Activated T-helper 1 cell treated with Interleukin-2 at 50 U/mL for 16 hours (primary cell): ENCODE measurements at regions not wholly inside any gene's neighbourhood (a gene's known extent, or its start where the extent isn't known, plus 50 kb on each side); places are given as distances from the start of the nearest gene placed in this dataset.

Experiments used
- DNase-seq: peaks from one replicate; pipeline ENCODE4 v3.0.0-alpha.2; 2020; ENCODE audit warnings: low read depth

DNA sequence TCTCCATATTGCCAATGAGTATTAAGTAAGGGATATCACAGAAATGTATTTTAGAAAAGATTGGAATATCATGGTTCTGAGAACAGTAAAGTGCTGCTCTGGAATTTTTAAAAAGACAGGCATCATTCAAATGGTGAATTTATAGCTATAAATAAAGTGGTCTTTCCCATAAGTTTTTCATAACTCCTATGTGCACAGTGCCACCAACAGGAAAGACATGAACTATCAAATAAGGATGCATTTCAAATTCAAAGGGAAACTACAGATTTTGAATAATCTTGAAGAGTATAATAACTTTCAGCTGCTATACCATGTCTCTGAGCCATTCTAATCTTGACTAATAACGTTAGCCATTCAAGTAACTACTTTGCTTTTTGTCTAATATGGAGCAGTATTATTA, 456.8 kb upstream of the GJE1 start:
- DNase-seq = no peak

DNA sequence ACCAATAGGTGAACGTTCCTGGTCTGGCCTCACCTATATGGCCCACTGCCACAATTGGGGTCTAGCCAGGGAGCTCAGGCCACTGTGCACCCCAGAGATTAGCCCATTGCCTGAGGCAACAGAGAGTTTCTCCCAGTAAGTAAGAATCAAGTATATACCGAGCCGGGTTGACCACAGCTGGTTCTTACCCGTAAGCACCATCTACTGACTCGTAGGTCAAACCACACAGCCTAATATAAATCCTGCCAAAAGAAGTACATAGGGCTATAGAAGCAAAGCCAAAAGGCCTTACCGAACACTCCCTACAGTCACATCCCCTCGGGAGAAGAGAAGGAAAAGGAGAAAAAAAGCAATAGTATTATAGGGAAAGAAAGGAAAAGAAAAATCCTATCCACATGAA, 463.6 kb upstream of the GJE1 start:
- DNase-seq = no peak

DNA sequence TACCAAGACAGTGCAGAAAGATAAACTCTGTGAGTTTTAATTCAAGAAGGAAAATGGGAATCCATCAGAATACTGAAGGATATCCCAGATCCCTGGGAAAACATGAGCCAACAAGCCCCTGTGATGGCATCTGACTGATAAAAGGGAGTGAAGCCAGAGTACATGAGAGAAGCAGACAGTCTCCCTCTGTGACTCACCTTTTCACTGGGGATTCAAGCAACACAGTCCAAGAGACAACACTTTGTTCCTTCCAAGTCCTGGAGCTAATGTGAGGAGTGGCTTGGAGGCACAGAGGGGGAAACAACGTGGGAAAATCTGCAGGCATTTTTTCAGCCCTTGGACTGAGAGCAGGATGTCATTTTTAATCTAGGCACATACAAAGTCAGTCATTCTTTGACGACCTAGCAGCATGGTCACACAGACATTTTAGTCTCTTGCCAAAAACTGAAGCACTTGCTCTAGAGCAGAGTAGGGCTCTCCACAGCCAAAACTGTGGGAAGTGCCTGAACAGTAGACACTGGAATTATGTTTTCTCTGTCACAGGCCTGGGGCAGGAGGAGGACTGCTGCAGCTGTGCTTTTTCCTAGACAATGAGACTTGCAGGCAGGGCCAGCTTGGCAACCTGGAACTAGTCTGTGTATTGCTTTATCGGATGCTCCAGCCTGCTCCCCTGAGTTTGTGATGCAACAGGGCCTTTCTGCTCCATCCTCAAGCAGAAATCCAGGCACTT, 465.0 kb upstream of the GJE1 start:
- no peak for DNase-seq

DNA sequence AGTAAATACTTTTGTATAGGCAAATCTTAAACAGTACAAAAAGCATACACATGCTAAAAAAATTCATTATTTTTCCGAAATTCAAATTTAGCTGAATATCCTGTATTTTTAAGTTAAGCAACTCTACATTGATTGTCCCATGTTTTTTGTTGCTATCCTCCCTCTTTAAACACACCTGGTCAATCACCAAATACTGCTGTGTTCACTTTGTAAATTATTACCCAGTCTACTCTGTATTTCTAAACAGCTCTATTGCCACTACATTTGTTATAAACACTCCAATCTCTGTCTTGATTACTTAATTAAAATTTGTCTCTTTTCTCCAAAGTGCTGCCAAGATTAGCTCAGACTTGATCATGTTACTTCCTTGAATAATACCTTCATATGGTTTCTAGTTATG, 466.5 kb upstream of the GJE1 start:
- no peak for DNase-seq

DNA sequence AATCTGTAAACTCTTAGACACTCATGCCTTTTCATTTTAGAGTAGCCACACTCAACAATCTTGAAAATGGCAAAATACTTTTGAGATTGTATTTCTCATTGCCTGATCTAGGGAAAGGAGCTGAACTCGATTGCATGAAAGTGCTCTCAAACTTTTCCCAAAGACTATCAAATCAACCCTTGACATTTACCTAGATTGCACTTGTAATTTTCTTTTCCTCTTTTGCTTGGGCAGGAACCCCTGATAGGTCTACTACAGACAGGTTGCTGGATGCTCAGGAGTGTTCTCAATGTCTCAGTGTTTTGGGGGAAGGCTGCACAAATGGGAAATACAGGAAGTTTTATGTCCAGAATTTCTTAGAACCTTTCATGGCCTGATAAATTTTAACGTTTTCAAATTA, 468.0 kb upstream of the GJE1 start:
- no peak for DNase-seq

DNA sequence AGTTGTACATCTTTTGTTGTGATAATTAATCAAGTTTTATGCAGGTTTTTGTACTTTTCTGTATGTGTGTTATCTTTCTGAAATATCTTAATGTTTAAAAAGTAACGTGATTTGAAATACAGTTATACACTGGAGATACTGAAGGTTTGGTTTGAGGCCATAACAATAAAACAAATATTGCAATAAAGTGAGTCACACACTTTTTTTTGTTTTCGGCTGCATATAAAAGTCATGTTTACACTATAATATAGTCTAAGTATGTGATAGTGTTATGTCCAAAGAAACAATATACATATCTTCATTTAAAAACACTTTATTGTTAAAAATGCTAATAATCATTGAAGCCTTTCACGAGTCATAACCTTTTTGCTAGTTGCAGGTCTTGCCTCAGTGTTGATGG, 473.1 kb upstream of the GJE1 start:
- DNase-seq = no peak

DNA sequence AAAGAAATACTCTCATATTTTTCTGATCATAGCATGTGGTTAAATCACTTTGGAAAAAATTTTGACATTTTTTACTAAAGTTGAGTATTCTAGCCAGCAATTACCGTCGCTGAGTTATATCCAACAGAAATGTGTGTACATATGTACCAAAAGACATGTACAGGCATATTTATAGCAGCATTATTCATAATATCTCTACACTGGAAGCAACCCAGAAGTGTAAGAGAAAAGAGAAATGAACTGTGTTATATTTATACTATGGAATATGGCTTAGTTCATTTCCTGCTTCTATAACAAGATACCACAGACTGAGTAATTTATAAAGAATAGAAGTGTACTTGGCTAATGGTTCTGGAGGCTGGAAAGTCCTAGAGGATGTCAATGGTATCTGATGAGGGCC, 474.0 kb upstream of the GJE1 start:
- no peak for DNase-seq

DNA sequence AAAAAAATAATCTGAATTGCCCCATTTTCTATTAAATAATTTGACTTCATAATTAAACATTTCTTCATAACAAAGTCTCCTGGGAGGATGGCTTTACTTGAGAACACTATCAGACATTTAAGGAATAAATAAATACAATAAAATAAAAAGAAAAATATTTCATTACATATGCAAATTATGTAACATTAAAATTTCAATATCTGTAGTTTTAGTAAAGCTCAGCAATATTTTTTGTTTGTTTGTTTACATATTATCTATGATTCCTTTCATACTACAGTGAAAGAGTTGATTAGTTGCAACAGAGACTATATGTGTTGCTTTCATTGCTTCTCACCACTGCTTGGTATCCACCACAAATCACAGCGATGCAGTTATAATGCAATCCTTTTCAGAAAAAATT, 474.9 kb upstream of the GJE1 start:
- DNase-seq = no peak

DNA sequence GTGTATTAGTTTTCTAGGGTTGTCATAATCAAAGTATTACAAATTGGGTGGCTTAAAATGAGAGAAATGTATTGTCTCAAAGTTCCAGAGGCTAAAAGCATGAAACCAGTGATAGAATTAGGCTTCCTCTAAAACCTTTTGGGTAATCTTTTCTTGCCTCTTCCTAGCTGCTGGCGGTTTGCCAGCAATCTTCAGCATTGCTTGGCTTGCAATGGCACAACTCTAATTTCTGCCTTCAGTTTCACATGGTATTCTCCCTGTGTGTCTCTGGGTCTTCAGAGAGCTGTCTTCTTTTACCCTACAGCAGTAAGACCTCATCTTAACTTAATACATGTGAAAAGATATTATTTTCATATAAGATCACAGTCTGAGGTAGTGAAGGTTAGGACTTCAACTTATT, 479.1 kb upstream of the GJE1 start:
- no peak for DNase-seq

DNA sequence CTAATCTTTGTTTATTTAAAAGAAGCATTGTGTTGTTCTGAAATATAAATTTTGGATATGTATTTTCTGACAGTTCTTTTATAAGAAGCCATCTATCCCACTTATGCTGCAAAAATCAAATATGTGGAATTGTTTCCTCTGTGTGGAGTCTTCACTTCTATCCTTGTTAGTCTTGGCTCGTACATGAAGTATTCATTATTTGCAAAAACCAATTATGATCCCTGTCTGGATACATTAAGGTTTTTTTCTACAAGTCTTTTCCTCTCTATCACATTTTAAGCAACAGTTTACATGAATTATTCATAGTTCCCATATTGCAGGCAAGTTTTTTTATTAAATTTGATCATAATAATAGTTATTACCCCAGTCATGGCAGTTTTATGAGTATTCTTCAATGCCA, 490.8 kb upstream of the GJE1 start:
- DNase-seq = no peak

DNA sequence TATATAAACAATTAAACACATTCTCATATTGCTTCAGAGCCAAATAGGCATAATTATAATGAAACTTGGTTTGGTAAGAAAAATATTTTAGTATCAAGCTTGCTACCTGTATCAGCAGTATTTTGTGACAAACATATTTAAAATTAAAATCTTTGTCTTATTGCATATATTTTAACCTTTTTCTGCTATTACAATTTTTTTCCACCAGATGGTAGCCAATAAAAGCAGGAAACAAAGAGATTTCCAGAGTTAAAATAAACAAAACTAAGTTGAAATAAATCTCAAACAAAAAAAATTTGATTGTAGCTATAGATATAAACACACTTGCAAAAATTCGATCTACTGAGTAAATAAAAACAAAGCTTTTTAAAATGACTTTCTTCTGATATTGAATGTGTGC, 491.3 kb upstream of the GJE1 start:
- no peak for DNase-seq

DNA sequence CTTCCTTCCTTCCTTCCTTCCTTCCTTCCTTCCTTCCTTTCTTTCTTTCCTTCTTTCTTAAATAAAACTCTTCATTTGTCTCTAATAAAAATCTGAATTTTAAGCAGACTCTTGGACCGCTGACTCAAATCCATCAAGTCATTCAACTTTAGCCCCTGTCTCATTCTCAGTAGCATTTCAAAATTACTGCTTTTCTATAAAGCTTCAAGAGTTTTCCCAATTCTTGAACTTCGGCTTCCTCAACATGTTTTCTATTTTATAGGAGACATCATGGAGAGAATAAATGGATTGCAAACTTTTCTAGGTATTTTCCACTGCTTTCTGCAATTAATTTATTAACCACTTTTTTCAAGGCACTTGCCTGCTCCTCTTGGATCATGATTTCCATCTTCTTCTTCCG, 497.1 kb upstream of the GJE1 start:
- no peak for DNase-seq

DNA sequence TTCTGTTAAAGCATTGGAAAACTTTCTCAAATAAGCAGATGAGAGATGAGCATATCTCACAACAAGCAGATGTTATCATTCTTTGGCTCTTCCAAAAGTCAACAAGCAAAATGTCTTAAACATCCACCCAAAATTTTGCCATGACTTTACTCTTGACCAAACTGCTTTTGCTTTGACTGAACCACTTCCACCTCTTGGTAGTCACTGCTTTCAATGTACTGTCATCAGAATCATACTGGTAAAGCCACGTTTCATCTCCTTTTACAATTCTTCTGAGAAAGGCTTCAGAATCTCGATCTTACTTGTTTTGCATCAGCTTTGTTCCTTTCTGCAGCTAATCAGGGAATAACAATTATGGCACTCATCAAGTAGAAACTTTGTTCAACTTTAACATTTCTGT, 498.5 kb upstream of the GJE1 start:
- DNase-seq = no peak

DNA sequence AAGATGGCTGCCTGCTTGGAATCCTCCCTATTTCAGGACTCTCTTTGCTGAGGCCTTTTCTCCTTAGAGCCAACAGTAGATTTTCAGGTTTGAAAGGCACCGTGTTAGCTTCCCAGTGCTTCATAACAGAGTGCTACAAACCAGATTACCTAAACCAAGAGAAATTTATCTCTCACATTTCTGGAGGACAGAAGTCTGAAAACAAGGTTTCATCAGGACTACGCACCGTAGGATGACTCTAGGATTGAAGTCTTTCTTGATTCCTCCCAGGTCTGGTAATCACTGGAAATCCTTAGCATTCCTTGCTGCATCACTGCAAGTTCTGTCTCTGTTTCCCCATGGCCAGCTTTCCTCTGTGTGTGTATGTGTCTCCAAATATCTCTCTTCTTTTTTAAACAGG, 508.4 kb upstream of the GJE1 start:
- no peak for DNase-seq

DNA sequence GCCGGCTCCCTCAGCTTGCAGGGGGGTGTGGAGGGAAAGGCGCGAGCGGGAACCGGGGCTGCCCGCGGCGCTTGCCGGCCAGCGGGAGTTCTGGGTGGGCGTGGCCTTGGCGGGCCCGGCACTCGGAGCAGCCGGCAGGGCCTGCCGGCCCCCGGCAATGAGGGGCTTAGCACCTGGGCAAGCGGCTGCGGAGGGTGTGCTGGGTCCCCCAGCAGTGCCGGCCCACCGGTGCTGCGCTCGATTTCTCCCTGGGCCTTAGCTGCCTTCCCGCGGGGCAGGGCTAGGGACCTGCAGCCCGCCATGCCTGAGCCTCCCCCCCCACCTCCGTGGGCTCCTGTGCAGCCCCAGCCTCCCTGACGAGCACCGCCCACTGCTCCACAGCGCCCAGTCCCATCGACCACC, 514.5 kb upstream of the GJE1 start:
- no peak for DNase-seq

DNA sequence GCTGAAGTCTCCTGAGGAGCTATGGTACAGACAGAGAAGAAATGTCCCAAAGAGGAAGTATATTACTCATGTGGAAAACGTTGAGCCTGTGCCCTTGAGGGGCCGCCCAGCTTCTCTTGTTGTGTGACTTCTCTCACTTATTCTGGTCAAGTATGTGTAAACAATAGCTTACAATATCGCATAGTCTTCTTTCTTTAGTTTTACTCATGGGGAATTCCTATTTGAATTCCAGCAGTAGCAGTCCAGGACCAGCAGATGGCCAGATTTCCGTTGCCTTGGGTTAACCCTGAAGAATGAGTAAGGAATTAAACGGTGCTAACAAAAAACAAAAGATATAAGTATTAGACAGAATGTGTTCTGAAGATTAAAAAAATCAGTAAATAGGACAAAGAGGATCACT, 522.0 kb upstream of the GJE1 start:
- no peak for DNase-seq

DNA sequence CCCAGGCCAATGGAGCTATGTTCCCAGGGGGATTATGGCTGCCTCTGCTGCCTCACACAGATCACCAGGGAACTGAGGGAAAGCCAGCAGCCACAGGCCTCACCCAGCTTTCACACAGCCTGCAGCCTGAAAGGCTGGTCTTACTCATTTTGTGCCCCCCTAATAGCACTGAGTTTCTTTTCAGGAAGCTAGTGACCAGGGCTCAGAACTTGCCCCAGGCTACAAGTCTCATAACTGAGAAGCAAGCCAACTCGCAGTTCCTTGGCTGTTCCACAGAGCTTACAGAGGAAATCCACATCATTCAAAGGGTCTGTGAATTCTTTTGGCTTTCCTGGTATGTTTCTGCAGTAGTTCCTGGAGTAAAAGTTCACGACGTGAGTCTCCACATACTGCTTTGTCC, 524.8 kb upstream of the GJE1 start:
- no peak for DNase-seq

DNA sequence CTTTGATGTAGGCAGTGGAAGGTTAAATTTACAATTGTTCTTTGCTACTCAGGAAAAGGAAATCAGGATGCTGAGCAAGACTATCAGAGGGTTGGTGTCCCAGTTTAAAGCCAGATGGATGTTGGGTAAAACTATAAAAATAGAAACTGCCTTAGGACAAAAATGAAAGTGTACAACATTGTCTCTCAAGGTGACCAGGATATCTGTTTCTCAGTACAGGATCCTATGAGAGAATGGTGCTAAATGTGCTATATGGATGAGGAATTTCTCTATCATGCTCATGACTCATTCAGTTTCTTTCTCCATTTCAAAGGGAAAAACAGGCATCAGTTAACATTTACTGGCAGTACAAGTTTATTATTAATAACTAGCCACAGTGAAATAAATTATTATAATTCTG, 534.2 kb upstream of the GJE1 start:
- DNase-seq = no peak

DNA sequence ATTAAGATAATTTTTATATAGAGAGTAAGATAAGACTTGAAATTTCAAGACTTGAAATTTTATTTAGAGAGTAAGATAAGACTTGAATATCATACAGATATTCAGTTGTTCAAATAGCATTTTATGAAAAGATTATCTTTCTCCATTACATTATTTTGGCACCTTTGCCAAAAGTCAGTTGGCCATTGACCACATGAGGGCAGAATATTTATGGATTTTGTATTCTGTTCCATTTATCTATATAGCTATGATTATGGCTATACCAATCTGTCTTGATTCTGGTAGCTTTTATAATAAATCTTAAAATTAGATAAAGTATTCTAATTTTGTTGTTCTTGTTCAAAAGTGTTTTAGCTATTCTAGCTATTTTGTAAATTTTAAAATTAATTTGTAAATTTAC, 537.9 kb upstream of the GJE1 start:
- no peak for DNase-seq

DNA sequence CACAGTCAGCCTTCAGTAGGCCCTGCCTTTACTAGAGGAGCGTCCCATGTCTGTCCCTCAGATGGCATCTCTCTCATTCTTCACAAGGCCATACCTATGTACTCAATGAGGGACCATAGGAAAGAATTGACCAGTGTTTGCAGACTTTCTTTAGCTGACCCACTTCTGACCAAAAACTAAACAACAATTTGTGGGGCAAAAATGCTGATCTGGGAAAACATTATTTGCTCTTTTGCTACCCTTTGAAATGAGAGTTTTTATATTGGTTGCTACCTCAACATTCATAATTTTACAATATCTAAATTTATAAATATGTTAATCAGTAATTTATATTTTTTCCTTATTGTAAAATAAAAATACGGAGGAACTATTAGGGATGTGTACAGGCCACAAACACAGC, 539.4 kb upstream of the GJE1 start:
- no peak for DNase-seq

DNA sequence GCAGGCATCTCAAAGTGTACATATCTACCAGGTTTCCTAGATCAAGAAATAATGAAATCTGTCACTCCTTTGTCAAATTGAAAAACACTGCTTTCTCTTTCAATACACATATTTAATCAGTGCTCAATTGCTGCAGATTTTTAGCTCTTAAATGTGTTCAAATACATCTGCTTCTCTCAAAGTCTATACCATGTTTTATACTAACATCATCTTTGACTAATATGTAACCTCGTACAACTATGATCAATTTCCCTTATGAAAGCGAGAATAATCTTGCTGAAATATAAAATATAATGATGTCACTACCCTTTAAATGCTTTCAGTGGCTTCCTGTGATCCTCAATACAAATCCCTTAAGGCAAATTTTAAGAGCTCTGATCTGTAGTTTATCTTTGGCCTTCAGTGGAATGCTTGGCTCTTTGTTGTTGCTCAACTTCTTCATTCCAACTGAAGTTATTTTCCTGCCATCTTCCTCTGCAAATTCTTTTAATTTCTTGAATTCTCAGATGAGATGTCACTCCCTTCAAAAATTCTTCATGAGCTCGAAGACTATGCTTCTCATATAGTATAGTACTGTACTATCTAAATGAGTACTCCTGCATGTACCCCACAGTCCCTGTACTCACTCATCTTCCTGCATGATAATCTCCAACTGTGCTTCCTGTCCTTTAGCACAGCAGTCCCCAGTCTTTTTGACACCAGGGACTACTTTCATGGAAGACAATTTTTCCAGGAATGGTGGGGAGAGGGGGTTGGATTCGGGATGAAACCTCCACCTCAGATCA, 545.1 kb upstream of the GJE1 start:
- no peak for DNase-seq

DNA sequence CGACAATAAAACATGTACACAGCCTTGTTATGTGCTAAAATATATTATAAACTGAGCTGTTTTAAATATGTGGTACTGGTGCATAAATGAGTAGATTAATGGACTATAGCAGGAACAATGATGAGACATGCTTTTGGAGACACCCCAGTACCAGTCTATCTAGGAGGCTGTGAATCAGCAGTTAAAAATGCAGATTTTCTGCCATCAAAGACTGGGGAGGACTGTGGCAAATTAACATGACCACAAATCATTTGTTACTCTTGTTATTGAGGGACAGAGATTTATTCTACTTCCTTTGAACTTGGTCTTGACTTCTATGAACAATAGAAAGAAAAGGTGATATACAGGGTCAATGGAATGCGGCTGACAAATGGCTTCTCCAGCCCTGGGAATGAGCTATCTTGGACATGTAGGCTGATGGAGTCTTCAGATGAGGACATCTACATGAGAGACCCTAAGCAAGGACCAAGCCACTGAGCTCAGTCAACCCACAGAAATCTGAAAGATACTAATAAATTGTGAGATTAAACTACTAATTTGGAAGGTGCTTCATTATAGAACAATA, 551.7 kb upstream of the GJE1 start:
- no peak for DNase-seq

DNA sequence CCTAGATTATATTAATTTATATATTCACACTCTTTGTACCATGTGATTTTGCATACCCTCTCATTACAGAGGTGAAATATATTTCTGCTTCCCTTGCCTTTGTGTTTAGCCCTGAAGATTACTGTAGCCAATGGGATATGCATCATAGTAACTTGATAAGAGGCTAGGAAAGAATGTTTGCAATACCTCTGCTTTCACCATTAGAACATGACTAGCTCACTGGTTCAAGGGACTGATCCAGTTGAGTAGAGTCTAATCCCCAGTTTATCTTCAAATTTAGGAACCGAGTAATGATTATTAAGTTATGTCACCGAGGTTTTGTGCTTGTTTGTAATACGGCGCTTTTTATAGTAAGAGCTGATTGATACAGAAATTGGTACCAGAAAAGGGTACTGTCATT, 552.6 kb upstream of the GJE1 start:
- no peak for DNase-seq

DNA sequence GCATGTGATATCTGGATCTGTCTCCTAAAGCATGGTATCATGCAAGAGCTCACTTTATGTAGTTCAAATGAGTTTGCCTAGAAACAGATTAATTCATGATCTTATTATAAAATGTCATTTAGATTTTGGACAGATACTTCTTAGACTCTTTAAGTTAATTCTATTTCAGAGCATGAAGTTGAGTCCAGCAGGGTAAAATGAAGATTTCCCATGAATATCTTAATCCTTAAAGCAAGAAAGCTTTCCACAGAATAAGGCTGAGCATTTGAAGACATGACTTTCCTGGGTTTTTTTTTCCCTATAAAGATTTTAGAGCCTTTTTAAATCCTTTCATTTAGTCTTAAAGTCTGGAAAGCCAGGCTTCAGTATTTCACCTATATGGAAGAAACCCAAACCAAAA, 556.0 kb upstream of the GJE1 start:
- DNase-seq = no peak
